Thyroid gland (tissue), 4 donors: ENCODE measurements at regions not wholly inside any gene's neighbourhood (a gene's known extent, or its start where the extent isn't known, plus 50 kb on each side); places are given as distances from the start of the nearest gene placed in this dataset.

Experiments used
- POLR2A ChIP-seq, 2 donors: fragments of 450-650 bp; IDR thresholded peaks; one replicate each; pipeline ENCODE4 v1.6.1; 2017; ENCODE audit warnings: antibody characterized with exemption in 2 of 2, mild to moderate bottlenecking in 2 of 2, moderate library complexity in 1 of 2
- TF ChIP-seq, protein P1 (sequence below), 6 experiments: fragments of 200-600 bp in 3 of 6; fragments of 450-650 bp in 3 of 6; sonication (generic) in 3 of 6; IDR thresholded peaks; one replicate each; pipeline ENCODE4 v1.5.1; 2016 to 2019; ENCODE audit warnings: antibody characterized with exemption in 6 of 6, mild to moderate bottlenecking in 2 of 6, inconsistent platforms in 1 of 6, moderate library complexity in 1 of 6

DNA sequence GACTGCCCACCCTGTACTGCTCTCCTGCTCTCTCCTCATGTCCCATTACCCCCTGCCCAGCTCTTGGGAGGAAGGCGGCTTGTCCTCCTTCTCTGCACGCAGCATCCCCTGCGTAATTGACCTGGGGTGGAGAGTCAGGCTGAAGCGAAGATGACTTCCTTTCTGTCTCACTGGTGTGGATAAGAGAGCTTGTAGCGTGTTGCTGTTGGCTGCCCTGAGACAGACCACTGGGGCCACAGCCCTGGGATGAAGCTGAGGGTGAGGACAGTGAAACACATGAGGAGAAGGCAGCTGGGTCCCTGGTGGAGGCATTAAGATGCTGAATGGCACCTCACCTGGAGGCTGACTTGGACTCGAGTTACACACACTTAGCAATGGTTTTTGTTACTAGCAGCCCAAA, 310.3 kb upstream of the ZNF32 start:
- no peak for TF ChIP-seq POLR2A (IDR thresholded peaks at IDR 0.05)
- TF ChIP-seq, protein P1, sequence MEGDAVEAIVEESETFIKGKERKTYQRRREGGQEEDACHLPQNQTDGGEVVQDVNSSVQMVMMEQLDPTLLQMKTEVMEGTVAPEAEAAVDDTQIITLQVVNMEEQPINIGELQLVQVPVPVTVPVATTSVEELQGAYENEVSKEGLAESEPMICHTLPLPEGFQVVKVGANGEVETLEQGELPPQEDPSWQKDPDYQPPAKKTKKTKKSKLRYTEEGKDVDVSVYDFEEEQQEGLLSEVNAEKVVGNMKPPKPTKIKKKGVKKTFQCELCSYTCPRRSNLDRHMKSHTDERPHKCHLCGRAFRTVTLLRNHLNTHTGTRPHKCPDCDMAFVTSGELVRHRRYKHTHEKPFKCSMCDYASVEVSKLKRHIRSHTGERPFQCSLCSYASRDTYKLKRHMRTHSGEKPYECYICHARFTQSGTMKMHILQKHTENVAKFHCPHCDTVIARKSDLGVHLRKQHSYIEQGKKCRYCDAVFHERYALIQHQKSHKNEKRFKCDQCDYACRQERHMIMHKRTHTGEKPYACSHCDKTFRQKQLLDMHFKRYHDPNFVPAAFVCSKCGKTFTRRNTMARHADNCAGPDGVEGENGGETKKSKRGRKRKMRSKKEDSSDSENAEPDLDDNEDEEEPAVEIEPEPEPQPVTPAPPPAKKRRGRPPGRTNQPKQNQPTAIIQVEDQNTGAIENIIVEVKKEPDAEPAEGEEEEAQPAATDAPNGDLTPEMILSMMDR (IDR thresholded peaks at IDR 0.05), result no peak
